OCI-LY3 (cell line): ENCODE measurements at regions not wholly inside any gene's neighbourhood (a gene's known extent, or its start where the extent isn't known, plus 50 kb on each side); places are given as distances from the start of the nearest gene placed in this dataset.

ENCODE experiments used
- H2AFZ ChIP-seq: fragments of 200-600, 300-600 bp; shearing (Covaris generic); 2 replicates; pipeline ENCODE4 v1.6.0; 2014; ENCODE audit warnings: antibody characterized with exemption, low read depth, low read length
- H3K27ac ChIP-seq: fragments of 200-600, 300-600 bp; sonication (generic); 2 replicates; pipeline ENCODE4 v1.5.1; 2014; ENCODE audit warnings: mild to moderate bottlenecking, low read length, moderate library complexity, mixed read lengths
- H3K27me3 ChIP-seq: fragments of 200-600, 300-600 bp; sonication (generic); 2 replicates; pipeline ENCODE4 v1.6.1; 2014; ENCODE audit warnings: low read depth, low read length, mixed read lengths
- H3K36me3 ChIP-seq: fragments of 200-600, 300-600 bp; sonication (generic); replicated peaks from 2 replicates; pipeline ENCODE3; 2014; ENCODE audit warnings: low read depth, low read length, mixed read lengths
- H3K4me1 ChIP-seq: fragments of 300-600, 200-600 bp; sonication (generic); 2 replicates; pipeline ENCODE4 v1.6.1; 2014; ENCODE audit warnings: low read length, mixed read lengths
- H3K4me2 ChIP-seq: fragments of 200-600, 300-600 bp; sonication (generic); 2 replicates; pipeline ENCODE4 v1.6.1; 2014; ENCODE audit warnings: low read length, mixed read lengths
- H3K4me3 ChIP-seq: fragments of 300-600, 200-600 bp; sonication (generic); 2 replicates; pipeline ENCODE4 v1.5.1; 2014; ENCODE audit warnings: antibody characterized with exemption, mild to moderate bottlenecking, low read length, moderate library complexity
- H3K79me2 ChIP-seq: fragments of 300-600, 200-600 bp; shearing (Covaris generic); 2 replicates; pipeline ENCODE4 v1.6.1; 2014; ENCODE audit warnings: mild to moderate bottlenecking, low read length, mixed read lengths
- H3K9ac ChIP-seq: fragments of 300-600, 200-600 bp; shearing (Covaris generic); 2 replicates; pipeline ENCODE4 v1.6.0; 2014; ENCODE audit warnings: mild to moderate bottlenecking, low read length, moderate library complexity
- H3K9me3 ChIP-seq: fragments of 200-600, 300-600 bp; shearing (Covaris generic); 2 replicates; pipeline ENCODE4 v1.6.1; 2014; ENCODE audit warnings: low read length, mixed read lengths; ENCODE audit not compliant: insufficient read depth
- H4K20me1 ChIP-seq: fragments of 200-600, 300-600 bp; sonication (generic); 2 replicates; pipeline ENCODE4 v1.6.1; 2016; ENCODE audit warnings: low read length, mixed read lengths; ENCODE audit not compliant: insufficient read depth
- EZH2phosphoT487 ChIP-seq: fragments of 200-600 bp; shearing (Covaris generic); IDR thresholded peaks from 2 replicates; pipeline ENCODE4 v1.6.1; 2018; ENCODE audit warnings: antibody characterized with exemption, mixed run types, low read depth
- TF ChIP-seq, protein P1 (sequence below): fragments of 200-600, 300-600 bp; sonication (generic); IDR thresholded peaks from 2 replicates; pipeline ENCODE4 v1.5.1; 2014; ENCODE audit warnings: antibody characterized with exemption, low read length, low read depth

DNA sequence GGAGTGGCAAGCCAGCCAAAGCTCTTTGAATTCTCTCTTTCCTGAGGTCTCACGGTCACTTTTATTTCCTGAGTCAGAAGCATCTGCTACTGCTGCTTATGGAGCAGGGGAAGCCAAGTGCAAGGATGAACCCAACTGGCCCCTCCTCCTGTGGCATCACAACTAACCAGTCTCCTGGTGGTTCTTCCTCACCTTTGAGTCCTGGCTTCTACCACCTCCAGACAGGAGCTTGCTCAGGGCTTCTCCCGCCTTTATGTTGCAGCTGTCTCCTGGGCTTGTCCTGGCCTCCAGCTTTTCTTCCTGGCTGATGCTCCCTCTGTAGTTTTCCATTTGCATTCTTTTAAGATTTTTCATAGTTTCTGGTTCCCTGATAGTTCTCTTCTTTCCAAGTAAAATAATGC, 349.7 kb upstream of the NRP1 start:
- Histone ChIP-seq H2AFZ (no peak overlapping the region), H3K36me3 (no peaks in the 10 kb centered on the region)

DNA sequence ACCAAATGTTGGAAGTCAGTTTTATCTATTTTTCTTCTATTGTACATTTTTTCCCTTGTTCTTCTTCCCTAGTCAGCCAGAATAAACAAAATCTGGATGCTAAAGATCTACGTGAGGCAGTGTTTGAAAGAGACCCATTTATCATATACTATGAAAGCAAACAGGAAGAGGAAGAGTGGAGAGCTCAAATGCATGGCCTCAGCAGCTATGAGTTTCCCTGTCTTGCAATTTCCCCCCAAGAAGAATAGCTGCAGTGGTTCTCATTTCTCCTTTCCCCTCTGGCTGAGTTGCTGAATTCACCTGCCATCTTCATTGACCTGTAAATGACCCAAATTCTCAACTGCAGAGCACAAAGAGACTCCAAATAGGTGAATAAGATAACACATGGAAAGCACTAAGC, 347.1 kb upstream of the NRP1 start:
- Histone ChIP-seq H3K4me3 (no peak overlapping the region), H3K36me3 (no peaks in the 10 kb centered on the region), H3K79me2 (no peaks in the 10 kb centered on the region), H3K4me1 (no peaks in the 10 kb centered on the region), H3K27ac (no peak overlapping the region), H3K27me3 (no peaks in the 10 kb centered on the region), H3K4me2 (no peak overlapping the region), H3K9me3 (no peaks in the 10 kb centered on the region), H2AFZ (no peak overlapping the region), H3K9ac (no peak overlapping the region), H4K20me1 (no peaks in the 10 kb centered on the region)
- TF ChIP-seq, protein P1, sequence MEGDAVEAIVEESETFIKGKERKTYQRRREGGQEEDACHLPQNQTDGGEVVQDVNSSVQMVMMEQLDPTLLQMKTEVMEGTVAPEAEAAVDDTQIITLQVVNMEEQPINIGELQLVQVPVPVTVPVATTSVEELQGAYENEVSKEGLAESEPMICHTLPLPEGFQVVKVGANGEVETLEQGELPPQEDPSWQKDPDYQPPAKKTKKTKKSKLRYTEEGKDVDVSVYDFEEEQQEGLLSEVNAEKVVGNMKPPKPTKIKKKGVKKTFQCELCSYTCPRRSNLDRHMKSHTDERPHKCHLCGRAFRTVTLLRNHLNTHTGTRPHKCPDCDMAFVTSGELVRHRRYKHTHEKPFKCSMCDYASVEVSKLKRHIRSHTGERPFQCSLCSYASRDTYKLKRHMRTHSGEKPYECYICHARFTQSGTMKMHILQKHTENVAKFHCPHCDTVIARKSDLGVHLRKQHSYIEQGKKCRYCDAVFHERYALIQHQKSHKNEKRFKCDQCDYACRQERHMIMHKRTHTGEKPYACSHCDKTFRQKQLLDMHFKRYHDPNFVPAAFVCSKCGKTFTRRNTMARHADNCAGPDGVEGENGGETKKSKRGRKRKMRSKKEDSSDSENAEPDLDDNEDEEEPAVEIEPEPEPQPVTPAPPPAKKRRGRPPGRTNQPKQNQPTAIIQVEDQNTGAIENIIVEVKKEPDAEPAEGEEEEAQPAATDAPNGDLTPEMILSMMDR = no peak
- TF ChIP-seq EZH2phosphoT487 = no peak

More for the DNA sequence above, 349.7 kb upstream of the NRP1 start:
- no peak overlapping the region for H3K4me2 ChIP-seq
- H3K4me1 ChIP-seq = no peaks in the 10 kb centered on the region
- no peaks in the 10 kb centered on the region for H3K27me3 ChIP-seq
- H3K9me3 ChIP-seq = no peaks in the 10 kb centered on the region
- no peak overlapping the region for H3K4me3 ChIP-seq
- H3K27ac ChIP-seq = no peak overlapping the region
- H3K9ac ChIP-seq = no peak overlapping the region
- no peaks in the 10 kb centered on the region for H4K20me1 ChIP-seq
- no peaks in the 10 kb centered on the region for H3K79me2 ChIP-seq
- TF ChIP-seq, protein P1 = no peak
- TF ChIP-seq EZH2phosphoT487 = no peak

DNA sequence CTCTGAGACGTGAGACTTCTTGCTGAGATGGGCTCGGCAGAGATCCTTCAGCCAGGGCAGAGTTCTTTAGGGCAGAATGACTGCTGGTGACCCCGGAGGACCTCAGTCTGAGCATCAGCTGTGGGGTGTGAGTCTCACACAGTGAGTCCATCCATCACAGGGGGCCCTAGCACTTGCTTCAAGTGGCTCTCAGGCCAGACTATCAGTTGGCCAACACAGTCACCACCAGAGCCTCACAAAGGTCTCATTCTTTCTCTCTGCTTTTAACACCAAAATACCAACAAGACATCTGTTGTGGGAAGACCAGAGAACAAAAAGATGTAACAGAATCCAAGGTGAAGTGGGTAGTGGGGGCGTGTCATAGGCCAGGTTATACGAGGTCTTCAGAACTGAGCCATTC, 345.6 kb upstream of the NRP1 start:
- H3K9ac ChIP-seq = no peak overlapping the region
- TF ChIP-seq EZH2phosphoT487 = no peak
- TF ChIP-seq, protein P1 = no peak
- H3K4me2 ChIP-seq = no peak overlapping the region
- H3K36me3 ChIP-seq = no peaks in the 10 kb centered on the region
- no peaks in the 10 kb centered on the region for H4K20me1 ChIP-seq
- no peaks in the 10 kb centered on the region for H3K4me1 ChIP-seq
- no peaks in the 10 kb centered on the region for H3K9me3 ChIP-seq
- H3K27me3 ChIP-seq = no peaks in the 10 kb centered on the region
- H3K79me2 ChIP-seq = no peaks in the 10 kb centered on the region
- H3K4me3 ChIP-seq = no peak overlapping the region
- H3K27ac ChIP-seq = no peak overlapping the region
- no peak overlapping the region for H2AFZ ChIP-seq

DNA sequence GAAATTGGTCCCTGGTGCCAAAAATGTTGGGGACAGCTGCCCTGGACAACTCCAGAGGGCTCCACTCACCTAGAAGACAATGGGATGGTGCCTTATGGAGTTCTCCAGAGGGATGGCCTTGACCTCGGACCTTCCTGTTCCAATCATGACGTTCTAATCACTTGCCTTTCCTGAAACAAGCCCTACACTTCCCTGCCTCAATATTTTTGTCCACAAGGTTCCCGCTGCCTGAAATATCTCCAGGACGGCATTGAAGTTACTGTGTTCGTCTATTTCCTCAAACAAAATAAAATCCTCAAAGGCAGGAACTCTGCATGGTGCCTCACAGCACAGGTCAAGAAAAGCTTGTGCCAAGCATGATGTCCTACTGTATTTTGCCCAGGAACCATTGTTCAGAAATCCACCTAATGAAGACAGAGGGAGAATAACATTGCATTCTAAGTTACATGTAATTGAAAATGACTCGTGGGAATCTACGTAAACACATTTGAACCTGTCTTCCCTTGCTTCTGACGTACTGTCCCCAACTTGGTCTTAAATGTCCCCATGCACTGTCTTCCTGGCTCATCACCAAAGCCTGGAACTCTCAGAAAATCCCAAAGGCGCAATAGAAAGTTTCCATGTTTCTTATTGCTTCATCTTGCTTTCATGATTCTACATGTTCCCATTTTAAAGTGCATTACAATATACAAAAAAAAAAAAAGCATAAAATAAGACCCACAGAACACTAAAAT, 342.3 kb upstream of the NRP1 start:
- H3K9me3 ChIP-seq = no peaks in the 10 kb centered on the region
- no peak overlapping the region for H2AFZ ChIP-seq
- H3K4me3 ChIP-seq = no peak overlapping the region
- H4K20me1 ChIP-seq = no peaks in the 10 kb centered on the region
- H3K9ac ChIP-seq = no peak overlapping the region
- no peak for TF ChIP-seq EZH2phosphoT487
- TF ChIP-seq, protein P1 = no peak
- H3K4me2 ChIP-seq = no peak overlapping the region
- no peaks in the 10 kb centered on the region for H3K4me1 ChIP-seq
- no peak overlapping the region for H3K27ac ChIP-seq
- H3K79me2 ChIP-seq = no peaks in the 10 kb centered on the region
- H3K36me3 ChIP-seq = no peaks in the 10 kb centered on the region
- H3K27me3 ChIP-seq = no peaks in the 10 kb centered on the region
